HG03135 (cell line): ENCODE measurements at regions not wholly inside any gene's neighbourhood (a gene's known extent, or its start where the extent isn't known, plus 50 kb on each side); places are given as distances from the start of the nearest gene placed in this dataset.

Experiments
- ATAC-seq: cut with Tn5 transposase; IDR thresholded peaks from one replicate; pipeline ENCODE4 v1.9.1; 2021; ENCODE audit warnings: mild to moderate bottlenecking, moderate library complexity; ENCODE audit not compliant: unreplicated experiment

DNA sequence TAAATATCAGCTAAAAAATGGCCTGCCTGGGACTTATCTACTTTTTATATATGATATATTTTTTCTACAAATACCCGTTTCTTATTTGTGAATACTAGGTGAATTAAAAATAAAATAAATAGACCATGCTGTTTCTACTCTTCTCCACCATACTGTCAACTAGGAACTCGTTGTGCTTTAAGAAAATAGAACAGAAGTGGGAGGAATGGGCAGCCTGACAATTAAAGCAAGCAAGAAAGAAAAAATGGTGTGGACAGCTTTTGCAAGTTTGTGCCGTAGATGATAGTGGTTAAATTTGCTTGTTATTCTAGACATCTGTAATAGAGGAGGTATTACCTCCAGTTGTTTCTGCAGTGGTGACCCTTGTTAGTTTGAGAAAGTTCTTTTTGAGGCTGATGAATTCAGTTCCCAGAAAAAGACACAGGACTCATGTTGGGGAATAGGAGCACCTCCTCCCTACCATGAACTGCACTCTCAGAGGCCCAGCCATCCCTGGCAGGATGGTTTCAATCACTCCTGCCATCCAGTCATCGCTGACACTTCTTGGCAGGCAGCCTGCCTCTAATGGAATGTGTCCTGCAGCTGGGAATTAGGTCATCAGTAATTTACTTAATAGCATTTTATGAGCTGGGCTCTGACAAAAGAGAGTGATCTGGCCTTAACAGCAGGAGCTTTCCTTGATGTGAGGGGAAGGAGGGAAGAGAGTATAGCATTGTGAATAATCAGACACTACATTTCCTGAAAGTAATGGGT, 105.0 kb upstream of the GAP43 start:
- ATAC-seq = no peak

DNA sequence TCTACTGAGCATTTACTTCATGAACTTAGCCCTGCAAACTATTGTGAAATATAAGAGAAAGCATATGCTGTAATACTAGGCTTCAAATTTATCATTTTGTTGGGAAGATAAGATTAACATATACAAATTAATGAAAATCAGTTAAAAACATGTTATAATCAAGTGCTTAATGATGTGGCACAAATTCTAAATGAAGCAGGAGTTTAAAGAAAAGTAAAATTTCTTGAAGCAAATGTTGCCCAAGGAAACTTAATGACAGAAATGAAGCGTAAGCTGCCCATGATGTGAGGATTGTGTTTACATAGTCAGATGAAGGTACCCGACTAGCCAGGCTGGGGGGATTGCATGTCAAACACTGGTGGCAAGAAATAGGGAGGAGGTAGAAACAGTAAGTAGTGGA, 103.1 kb upstream of the GAP43 start:
- ATAC-seq = no peak

DNA sequence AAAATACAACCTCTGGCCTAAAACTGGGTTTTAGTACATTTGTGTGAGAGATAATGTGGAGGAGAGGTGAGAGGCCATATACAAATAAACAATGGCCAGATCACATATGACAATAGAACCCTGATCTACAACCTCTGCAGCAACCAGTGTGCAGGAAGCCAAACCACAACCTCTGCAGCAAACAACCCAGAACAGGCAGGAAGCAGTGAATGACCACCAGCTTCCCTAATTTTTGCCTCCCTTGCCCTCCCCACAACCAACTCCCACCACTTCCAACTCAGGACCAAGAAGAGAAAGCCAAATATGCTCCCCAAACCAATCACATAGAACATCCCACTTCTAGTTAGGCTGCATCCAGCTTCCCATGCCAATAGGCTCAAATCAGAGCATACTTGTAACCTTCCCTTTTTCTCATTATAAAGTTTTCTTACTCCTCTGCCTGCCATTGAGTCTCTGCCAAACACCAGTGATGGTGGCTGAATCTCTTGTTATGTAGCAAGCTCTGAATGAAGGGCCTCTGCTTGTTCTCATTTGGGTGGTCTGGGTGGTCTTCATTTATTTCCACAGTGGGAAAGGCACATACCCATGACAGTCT, 102.6 kb upstream of the GAP43 start:
- ATAC-seq = no peak

DNA sequence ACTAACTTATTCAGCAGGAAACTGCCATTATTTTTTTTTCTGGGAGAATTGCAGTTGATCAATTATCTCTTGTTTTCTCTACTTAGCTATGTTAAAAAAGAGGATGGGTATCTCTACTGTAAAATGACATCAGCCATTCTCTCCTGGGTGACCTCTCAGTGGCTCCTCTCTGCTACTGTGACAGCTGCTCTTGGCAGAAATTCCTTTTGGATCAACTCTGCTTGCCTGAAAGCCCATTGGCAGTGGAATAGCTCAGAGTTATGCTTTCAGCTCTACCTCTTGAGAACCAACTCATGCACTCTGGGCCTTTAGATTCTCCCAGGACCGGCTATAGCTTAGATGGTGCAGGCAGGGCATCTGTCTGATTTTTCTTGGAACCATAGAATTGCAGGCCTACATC, 99.9 kb upstream of the GAP43 start:
- ATAC-seq = no peak

DNA sequence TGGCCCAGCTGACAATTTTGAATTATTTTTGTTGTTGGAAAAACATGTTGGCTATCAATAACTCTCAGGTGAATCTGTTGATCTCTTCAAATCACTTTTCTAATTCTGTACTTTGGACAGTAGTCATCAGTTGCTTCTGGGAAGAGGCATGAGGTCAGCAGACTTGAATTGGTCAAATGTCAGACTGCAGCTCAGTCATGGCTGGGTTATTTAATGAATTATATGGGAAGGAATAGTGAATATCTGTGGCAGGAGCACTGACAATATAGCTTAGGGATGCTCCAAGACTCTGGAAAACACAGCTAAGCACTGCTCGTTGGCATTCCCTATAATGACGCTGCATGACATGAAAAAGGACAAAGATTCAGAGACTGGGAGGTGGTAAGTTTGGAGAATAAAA, 98.8 kb upstream of the GAP43 start:
- ATAC-seq = no peak

DNA sequence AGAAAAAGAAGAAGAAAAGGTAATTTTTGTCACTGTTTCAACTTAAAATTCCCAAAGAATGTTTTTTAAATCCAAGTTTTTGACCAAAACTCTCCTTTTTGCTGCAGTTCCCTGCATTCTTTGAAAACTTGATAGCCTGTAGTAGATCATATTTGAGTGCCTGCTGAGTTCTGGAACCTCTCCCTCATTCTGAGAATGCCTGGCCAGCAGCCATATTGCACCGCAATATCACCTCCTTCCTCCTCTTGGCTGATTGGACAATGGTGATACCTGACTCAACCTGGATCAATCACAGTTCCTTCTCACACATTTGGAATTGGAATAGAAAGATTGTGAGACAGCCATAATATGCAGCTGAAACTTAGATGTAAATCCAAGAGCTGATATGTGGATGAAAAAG, 97.6 kb upstream of the GAP43 start:
- ATAC-seq = no peak

DNA sequence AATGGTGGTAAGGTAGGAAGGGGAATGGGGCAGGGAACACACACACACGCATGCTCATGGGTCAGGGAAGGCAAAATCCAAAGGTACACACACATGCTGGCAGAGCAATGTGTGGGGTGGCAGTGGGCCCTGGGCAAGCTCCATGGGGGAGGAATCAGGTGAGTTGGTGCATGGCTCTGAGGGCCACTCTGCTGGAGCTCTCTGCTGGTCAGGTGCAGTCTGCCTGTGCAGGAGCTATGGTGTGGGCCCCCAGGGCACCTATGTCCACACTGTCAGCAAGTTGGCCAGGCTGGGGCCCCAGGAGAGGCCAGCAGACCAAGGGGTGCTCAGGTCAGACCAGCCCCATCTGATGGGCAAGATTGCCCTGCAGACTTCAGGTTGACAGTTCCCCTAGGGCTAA, 90.1 kb upstream of the GAP43 start:
- no peak for ATAC-seq

DNA sequence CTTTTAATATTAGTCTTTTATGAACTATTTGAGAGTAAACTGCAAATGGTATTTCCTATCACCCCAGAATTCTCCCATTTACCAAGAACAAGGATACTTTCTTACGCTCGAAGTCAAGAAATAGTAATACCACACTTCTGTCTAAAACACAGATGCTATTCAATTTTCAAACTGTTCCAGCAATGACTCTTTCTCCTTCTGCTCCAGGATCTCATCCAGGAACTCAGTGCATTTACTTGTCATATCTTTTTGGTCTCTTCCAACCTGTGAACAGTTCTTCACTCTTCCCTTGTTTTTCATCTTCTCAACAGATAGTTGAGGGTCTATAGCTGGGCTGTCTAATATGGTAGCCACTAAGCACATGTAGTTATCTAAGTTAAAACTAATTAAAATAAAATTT, 87.1 kb upstream of the GAP43 start:
- no peak for ATAC-seq

DNA sequence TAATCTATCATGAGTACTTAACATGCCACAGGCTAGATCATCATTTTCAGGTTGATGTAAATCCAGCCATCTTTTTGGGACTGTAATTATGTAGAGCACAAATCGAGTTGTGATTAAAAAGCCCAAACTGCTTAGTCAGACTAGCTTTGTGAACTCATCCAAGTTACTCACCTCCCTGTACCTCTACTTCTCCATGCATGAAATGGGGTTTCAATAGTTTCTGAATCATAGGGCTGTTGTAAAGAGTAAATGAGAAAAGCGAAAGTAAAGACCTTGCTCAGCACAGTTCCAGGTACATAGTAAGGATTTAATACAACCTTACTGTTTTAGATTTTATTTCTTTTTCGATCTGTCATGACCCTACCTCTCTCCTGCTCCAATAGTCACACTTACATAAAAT, 85.6 kb upstream of the GAP43 start:
- ATAC-seq = no peak

DNA sequence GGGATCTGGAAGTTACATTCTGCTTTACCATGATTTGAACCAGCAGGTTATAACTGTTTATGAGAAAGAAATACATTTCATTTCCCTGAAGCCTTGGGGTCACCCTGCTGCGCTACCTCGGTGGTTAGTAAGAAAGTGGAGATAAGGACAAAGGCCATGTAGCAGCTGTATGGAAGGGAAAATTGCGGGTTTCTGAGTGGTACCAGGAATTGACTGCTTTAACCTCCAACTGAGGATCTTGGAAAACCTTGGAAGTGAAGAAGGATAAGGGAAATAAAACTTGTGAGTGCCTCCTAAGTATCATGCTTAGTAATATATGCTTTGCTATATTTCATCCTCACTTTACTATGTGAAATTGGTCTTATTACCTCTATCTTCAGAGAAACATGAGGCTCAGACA, 76.1 kb upstream of the GAP43 start:
- ATAC-seq = no peak

DNA sequence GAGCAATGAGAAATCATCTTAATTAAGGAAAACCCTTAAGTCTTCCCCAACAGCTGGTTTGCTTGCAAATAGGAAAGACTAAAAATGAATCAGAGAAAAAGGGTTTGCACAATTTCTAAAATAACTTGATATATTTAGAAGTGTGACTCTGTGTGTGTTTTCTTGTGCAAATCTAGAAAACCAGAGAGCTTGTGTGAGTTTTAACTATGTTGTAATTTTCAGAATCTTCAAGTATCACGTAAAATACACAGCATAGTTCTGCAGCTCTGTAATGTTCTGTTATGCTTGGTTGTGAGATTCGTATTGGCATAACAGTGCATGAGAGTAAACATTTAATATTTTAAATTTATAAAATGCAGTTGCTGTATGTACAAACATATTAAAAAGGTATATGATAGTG, 74.7 kb upstream of the GAP43 start:
- no peak for ATAC-seq

DNA sequence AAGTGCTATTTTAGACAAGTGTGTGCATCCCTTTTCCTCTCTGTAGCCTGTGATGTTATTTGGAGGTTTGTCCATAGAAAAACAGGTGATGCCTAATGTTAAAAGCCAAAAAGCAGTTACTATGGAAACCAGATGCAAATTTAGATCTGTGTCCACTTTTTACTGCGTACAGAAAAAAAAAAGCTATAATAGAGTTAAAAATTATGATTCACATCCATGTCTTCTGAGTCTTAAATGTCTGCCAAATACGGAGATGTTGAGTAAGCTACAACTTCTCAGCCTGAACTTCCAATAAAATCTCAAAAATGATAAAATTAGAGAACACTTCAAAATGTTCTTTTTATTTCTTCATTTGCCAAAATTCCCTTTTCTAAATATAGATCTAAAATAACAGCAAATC, 74.2 kb upstream of the GAP43 start:
- no peak for ATAC-seq

DNA sequence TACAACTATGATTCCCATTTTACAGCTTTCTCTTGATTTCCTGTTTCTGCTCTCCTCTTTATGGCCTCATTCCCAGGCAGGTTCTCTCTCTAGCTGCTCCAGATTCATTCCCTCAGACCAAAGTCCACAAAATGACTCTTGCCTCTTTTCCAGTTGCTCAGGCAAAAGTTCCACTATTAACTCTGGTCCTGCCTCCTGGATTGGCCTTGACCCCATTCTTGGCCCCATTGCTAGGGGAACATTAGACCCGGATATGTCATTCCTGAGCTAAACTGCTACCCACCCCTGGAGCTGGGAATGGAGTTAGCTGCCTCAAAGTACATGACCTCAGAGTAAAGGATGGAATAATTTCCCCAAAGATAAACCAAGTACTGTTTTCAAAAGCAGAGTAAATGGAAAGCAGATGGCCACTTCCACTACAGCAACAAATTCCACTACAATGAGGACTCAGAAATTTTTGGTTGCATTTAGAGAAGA, 73.0 kb upstream of the GAP43 start:
- ATAC-seq = no peak

DNA sequence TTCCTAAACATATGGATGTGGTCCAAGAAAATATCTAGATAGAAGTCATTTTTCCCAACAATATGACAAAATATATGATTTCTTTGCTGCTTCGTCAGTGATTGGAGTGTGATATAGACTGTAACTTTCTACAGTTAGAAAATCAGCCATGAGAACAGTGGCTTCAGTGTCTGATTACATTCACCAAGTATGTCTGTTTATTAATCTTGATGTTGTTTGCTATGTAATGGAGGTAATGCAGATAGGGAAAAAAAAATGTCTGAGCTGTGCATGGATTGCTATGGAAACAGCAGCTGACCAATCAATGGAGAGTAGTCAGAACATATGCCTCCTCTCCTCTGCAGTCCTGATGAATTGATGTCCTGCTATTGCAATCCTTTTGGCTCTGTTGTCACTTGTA, 72.3 kb upstream of the GAP43 start:
- ATAC-seq = no peak

DNA sequence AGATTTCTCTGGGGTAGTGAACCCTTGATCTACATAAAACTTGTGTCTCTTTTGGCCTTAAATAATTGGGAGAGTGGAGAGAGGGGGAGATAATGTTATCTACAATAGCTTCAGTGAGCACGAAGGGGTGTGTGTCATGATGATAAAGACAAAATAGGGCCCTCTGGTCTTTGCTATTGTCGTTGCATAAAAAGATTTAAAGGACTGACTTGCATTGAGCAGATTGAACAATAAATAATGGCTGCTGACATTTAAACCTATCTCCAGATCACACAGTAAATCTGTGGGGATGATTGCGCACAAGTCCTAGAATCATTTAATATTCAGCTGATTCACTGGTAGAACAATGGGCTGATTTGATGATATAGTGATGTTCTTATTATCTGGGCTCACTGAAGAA, 71.3 kb upstream of the GAP43 start:
- no peak for ATAC-seq

DNA sequence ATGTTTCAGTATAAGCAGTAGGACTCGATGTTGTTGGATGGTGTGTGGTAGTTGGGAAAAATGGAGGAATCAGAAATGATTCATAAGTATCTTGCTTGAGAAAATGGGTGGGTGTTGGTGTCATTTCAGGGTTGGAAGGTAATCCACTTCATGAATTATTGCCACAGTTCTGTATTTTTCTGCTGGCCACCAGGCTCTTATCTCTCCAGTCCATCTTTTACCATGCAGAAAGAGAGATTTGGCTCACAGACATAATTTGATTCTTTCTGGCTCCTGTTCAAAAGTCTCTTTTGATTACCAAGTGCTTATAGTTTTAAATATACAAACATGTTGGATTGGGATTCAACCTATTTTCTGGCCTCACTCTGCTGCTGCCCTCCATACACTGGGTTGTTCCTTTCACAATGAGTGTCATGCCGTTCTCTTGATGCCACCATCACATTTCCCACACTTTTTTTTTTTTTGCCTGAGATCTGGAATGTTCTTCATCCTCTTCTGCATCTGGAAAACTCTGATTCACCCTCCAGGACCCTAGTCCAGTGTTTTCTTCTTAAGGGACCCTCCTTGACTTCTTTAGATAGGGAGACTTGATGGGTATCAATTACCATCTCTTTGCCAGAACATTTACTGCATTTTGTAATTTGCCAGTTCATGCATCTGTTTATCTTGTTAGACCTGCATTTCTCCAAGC, 69.4 kb upstream of the GAP43 start:
- no peak for ATAC-seq

DNA sequence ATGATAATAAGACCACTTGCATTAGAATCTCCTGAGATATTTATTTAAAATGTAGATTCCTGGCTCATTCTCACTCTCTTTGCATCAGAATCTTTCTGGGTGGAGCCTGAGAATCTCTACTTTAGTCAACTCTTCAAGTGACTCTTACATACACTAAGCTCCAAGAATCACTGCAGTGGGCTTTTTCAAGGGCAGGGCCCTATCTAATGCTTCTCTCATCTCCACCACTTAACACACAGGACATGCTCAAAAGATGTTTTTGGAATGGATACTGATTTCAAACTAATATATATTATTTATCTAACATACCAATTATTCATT, 68.9 kb upstream of the GAP43 start:
- no peak for ATAC-seq

DNA sequence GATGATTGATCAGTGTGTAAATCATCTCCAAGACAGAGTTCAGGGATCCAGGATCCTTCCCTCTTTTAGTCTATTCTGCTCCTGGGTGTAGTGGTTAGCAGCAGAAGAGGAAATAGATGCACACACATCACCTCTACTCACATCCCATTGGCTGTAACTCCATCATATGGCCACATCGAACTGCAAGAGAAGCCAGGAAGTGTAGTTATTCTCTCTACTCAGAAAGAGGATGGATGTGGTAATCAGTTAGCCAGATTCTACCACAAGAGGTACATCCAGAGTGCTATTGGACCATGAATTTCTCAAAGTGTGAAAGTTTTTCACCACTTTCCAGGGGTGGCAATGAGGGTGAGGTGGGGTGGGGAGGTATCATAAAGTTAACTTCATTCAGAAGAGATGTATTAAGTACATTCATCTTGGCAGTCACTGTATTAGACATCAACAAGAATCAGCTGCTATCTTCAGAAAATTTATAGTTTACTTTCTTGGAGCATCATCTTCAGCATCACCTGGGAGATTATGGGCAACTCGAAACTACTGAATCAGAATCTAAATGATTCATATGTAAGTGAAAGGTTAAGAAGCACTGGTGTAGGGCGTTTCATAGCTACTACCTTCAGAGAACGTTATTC, 60.6 kb upstream of the GAP43 start:
- ATAC-seq = no peak

DNA sequence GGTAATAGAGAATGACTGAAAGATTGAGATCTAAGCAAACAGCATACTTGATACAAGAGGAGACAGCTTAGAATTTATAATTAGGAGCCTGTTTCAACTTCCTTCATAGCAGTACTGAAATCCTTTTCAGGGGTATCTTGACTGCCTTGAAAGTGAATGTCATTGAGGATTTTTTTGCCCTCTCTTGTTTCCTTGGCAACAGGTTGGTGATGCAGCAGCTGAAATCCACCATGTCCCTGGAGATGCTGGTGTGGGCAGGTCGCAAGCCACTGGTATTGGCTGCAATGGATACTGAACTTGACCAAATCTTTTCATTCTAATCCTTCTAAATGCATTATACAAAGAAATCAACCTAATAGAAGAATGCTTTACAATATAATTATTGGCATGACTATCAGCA, 59.3 kb upstream of the GAP43 start:
- no peak for ATAC-seq

DNA sequence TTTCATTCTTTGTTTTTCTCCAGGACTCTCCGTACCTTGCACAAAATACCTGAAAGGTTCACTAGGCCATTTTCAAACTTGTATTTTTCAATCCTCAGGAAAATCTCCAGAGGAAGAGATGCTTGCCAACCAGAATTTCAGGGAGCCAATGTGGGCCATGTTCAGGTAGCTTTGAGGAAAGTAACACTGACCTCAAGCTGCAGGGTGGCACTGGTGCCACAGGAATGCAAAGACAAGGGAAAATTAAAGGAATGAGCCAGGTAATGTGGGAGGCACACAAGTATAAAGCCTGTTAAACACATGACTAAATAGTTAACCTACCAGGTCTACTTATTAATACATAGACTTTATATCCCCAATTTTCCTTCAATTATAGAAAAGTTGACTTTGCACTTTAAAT, 51.9 kb upstream of the GAP43 start:
- no peak for ATAC-seq
